Activated CD4-positive, alpha-beta T cell treated with anti-CD3 and anti-CD28 coated beads for 24 hours (primary cell): ENCODE measurements at regions not wholly inside any gene's neighbourhood (a gene's known extent, or its start where the extent isn't known, plus 50 kb on each side); places are given as distances from the start of the nearest gene placed in this dataset.
"Not testable (repeated sequence)": the region's sequence is repeated elsewhere in the genome, so short reads cannot be mapped to it uniquely, and the experiment has no call there.

Experiments used
- DNase-seq, 2 donors: peaks; one replicate each; pipeline ENCODE4 v3.0.0-alpha.2; 2020; ENCODE audit warnings: low read depth in 2 of 2

DNA sequence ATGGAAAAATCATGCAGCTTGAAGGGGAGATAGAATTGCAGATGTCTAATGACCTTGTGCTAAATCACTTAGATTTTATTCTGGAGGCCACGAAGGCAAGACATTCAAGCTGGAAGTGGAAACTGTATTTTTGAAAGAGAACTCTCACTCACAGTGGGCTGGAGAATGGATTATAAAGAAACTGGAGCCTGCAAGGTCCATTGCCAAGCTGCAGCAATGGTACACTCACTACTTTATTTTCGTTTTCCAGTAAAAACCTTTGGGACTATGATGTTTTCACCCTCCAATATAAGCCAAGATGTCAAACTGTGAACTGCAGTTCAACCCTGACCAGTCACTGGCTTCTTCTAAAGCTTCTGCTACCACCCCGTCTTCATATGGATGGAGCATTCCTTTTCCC, 62.0 kb downstream of the SKIDA1 start:
- DNase-seq = no peak

- DNase-seq = no peak
Measured at GRCh38 chr10:21458126-21458871, 67.2 kb downstream of the SKIDA1 start.

GRCh38 chr10:21456160-21456559, 69.3 kb downstream of the SKIDA1 start:
- no peak for DNase-seq

DNA sequence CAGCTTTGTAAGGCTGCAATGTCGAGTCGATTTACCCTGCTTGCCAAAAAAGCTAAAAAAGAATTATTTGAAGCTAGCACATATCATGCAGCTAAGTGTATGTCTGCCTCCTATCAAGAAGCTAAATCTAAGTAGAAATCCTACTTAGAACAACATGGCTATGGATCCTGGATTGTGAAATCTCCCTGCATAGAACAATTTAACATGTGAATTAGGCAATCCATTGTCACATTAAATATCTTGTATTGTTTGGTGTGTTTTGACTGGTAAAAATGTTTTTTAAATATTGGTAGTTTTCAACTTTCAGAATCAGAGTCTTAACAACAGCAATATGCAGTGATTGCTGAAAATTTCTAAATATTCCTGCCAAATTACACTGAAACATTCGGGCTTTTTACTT, 73.3 kb downstream of the SKIDA1 start:
- no peak for DNase-seq

DNA sequence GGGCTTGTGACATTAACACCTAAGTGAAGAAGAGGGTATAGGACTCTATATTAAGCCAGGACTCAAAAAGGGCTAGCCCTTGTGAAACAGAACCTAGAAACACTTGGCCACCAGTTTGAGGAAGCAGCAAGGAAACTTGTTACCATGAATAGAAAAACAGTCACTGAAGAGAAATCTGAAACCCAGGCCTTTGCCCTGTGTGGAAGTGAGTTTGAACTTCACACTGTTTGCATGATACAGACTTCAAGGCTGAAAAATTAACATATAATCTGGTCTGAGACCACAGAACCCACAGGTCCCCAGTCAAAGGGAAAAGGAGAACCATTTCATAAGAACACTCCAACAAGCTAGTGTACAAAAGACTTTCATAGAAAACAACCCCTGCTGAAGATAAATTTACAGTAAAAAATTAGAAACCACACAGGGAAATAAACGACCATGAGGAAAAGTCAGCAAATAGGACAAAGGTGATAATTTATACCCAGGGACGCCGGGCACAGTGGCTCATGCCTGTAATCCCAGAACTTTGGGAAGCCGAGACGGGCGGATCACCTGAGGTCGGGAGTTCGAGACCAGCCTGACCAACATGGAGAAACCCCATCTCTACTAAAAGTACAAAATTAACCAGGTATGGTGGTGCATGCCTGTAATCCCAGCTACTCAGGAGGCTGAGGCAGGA, 76.1 kb downstream of the SKIDA1 start:
- no peak for DNase-seq

- no peak for DNase-seq
Measured at GRCh38 chr10:21445163-21445562, 80.3 kb downstream of the SKIDA1 start.

DNA sequence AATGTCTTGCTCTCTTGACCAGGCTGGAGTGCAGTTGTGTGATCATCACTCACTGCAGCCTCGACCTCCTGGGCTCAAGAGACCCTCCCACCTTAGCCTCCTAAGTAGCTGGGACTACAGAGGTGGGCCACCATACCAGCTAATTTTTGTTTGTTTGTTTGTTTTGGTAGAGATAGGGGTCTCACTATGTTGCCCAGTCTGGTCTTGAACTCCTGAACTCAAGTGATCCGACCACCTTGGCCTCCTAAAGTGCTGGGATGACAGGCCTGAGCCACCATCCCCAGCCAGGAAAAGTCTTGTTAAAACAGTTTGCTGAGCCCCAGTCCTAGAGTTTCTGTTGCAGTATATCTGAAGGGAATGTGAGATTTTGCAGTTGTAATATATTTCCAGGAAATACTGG, 83.9 kb downstream of the SKIDA1 start:
- no peak for DNase-seq

DNA sequence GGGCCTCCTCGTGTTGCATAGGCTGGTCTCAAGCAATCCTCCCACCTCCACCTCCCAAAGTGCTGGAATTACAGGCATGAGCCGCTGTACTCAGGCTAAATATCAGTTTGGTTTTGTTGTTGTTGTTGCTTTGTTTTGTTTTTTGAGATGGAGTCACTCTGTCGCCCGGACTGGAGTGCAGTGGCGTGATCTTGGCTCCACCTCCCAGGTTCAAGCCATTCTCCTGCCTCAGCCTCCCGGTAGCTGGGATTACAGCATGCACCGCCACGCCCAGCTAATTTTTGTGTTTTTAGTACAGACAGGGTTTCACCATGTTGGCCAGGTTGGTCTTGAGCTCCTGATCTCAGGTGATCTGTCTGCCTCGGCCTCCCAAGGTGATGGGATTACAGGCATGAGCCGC, 86.6 kb downstream of the SKIDA1 start:
- not testable (repeated sequence) for DNase-seq

- DNase-seq = no peak
Measured at GRCh38 chr10:21437770-21438382, 87.6 kb downstream of the SKIDA1 start.

GRCh38 chr10:21432266-21432665, 93.2 kb downstream of the SKIDA1 start:
- DNase-seq = no peak

GRCh38 chr10:21431799-21432198, 93.7 kb downstream of the SKIDA1 start:
- DNase-seq = no peak

DNA sequence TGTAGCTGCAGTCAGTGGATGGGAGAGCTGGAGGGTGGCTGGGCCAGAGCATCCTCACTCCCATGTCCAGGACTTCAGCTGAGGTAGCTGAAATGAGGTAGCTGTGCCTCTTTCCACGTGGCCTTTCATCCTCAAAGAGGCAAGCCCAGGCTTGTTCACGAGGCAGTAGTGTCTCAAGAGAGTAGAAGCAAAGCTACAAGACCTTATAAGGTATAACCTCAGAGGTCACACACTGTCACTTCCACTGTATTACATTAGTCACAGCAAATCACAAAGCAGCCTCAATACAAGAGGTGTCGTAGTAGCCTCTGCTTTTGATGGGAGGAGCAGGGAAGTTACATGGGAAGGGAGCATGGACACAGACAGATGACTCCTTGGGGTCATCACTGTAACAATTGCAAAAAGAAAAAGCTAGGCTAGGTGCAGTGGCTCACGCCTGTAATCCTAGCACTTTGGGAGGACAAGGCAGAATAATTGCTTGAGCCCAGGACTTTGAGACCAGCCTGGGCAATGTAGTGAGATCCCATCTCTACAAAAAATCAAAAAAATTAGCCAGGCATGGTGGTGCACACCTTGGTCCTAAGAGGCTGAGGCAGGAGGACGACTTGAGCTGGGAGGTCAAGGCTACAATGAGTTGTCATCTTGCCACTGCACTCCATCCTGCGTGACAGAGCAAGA, 97.5 kb downstream of the SKIDA1 start:
- DNase-seq = no peak

- DNase-seq = no peak
Measured at GRCh38 chr10:21424459-21424861, 101.0 kb downstream of the SKIDA1 start.

DNA sequence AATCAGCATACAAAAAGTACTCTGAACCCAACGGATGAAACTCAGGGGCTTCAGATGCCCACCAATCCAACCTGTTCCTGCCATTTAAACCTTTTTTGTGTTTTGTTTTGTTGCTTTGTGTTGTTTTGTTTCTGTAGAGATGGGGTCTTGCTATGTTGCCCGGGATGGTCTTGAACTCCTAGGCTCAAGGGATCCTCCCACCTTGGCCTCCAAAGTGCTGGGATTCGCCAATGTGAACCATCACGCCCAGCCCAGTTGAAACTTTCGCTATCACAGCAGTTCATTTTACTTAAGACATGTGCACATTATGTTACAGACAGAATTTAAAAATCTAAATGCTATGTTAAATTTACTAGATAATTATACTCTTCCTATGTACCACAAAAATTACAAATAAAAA, 101.6 kb downstream of the SKIDA1 start:
- no peak for DNase-seq

- no peak for DNase-seq
Measured at GRCh38 chr10:21423338-21423737, 102.1 kb downstream of the SKIDA1 start.

DNA sequence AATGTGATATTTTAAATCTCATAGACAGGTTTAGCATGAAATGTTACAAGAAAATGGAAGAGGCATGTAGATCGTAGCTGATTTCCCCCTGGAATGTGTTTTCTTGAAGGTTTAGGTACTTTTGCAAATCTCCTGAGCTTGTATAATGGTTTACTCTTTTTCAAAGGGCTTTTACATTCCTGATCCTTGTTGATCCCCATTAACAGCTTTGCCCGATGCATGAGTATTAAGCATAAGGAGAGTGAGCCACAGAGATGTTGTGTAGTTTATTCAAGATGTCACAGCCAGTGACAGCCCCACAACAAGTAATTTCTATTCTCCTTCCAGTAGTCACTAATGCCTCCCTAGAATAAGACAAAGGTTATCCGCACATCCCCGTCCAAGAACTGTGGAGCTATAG, 103.7 kb downstream of the SKIDA1 start:
- DNase-seq = no peak

DNA sequence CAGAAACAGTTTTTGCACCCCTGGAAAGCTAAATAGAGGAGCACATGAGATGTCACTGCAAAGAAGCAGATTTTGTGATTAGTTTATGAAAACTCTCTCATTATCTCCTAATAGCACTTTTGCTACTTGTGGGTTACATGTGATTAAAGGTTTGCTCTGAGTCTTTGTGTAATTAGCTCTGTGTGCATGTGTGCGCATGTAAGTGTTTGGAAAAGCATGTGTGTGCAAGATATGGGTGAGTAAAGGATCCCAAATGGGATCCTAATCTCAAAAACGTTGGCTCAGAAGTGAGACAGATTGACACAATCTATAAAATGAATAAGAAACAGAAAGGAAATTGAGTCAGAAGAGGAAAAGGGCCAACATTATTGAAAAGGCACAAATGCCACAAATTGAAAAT, 104.5 kb downstream of the SKIDA1 start:
- DNase-seq = no peak

DNA sequence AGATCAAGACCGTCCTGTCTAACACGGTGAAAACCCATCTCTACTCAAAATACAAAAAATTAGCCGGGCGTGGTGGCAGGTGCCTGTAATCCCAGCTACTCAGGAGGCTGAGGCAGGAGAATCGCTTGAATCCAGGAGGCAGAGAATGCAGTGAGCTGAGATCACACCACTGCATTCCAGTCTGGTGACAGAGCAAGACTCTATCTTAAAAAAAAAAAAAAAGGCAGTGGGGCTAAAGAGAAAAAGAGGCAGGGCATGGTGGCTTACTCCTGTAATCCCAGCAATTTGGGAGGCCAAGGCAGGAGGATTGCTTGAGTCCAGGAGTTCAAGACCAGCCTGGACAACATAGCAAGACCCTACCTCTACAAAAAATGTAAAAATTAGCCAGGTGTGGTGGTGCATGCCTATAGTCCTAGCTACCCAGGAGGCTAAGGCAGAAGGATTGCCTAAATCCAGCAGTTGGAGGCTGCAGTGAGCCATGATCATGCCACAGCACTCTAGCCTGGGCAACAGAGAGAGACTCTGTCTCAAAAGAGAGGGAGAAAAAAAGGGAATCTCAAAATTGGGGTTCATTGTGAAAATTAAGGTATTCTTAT, 106.4 kb downstream of the SKIDA1 start:
- DNase-seq = not testable (repeated sequence)

GRCh38 chr10:21417172-21417712, 108.2 kb downstream of the SKIDA1 start:
- no peak for DNase-seq

- no peak for DNase-seq
Measured at GRCh38 chr10:21413680-21414079, 111.8 kb downstream of the SKIDA1 start.

DNA sequence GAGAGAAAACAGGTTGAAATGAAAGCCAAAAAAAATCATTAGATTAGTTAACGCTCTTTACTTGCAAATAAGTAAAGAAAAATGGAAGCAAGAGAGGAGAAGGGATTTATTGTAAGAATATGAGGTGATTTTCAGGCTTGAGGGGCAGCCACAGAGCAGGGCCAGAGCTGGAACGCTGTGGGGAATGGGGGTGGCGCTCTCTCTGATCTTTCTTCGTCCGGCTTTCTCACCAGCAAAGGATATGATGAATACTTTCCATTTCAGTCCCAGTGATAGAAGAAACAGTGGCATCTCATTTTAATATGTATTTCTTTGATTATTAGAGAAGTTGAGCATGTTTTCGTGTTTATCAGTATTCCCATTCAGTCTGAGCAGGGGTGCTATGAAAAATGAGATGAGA, 112.2 kb downstream of the SKIDA1 start:
- DNase-seq = no peak
